Effector memory CD8-positive, alpha-beta T cell (primary cell): ENCODE measurements at regions not wholly inside any gene's neighbourhood (a gene's known extent, or its start where the extent isn't known, plus 50 kb on each side); places are given as distances from the start of the nearest gene placed in this dataset.
A peak's percentile ranks its signal among the peaks of the same experiment; 100 is the strongest.

Experiments used
- ATAC-seq: fragments of 150-1000 bp; cut with Tn5 transposase; replicated peaks from 2 replicates; pipeline ENCODE4 v1.10.0; 2021; ENCODE audit warnings: mild to moderate bottlenecking, moderate library complexity
- DNase-seq, 3 experiments: peaks; one replicate each; pipeline ENCODE4 v3.0.0; 2021
- H3K27ac Mint-ChIP-seq, 2 donors: one replicate each; pipeline ENCODE4 v1.8.0; 2022; ENCODE audit warnings: mild to moderate bottlenecking in 2 of 2, mixed read lengths in 2 of 2, moderate library complexity in 2 of 2
- H3K27me3 Mint-ChIP-seq, 2 donors: one replicate each; pipeline ENCODE4 v1.8.0; 2022; ENCODE audit warnings: mixed read lengths in 2 of 2
- H3K36me3 Mint-ChIP-seq: one replicate; pipeline ENCODE4 v1.8.0; 2022; ENCODE audit warnings: mild to moderate bottlenecking, moderate library complexity, mixed read lengths; ENCODE audit not compliant: insufficient read depth
- H3K4me1 Mint-ChIP-seq, 2 donors: one replicate each; pipeline ENCODE4 v1.8.0; 2022; ENCODE audit warnings: low read depth in 2 of 2, mixed read lengths in 2 of 2
- H3K4me3 Mint-ChIP-seq, 2 donors: one replicate each; pipeline ENCODE4 v1.8.0; 2022; ENCODE audit warnings: mild to moderate bottlenecking in 2 of 2, mixed read lengths in 2 of 2, moderate library complexity in 2 of 2
- H3K9me3 Mint-ChIP-seq, 2 donors: one replicate each; pipeline ENCODE4 v1.8.0; 2022; ENCODE audit warnings: mixed read lengths in 2 of 2

- no peak overlapping the region for H3K27ac Mint-ChIP-seq
- H3K4me1 Mint-ChIP-seq, result peaks cover 0 to 2% of the 10 kb centered on the region in 2 donors
- no peaks in the 10 kb centered on the region for H3K9me3 Mint-ChIP-seq
- H3K36me3 Mint-ChIP-seq, result no peaks in the 10 kb centered on the region
- ATAC-seq, result no peak
- no peak for DNase-seq
- no peak overlapping the region for H3K4me3 Mint-ChIP-seq
- peaks cover 55 to 56% of the 10 kb centered on the region in 2 donors for H3K27me3 Mint-ChIP-seq
Measured at GRCh38 chr2:239682518-239682917, 281.7 kb upstream of the HDAC4 start.

- Mint-ChIP-seq H3K4me3 (no peak overlapping the region), H3K27me3 (peaks cover 41 to 44% of the 10 kb centered on the region in 2 donors), H3K9me3 (no peaks in the 10 kb centered on the region), H3K4me1 (peaks cover 0 to 2% of the 10 kb centered on the region in 2 donors), H3K36me3 (peaks cover 4% of the 10 kb centered on the region), H3K27ac (no peak overlapping the region)
- ATAC-seq, result no peak
- no peak for DNase-seq
Measured at GRCh38 chr2:239679755-239680154, 278.9 kb upstream of the HDAC4 start.

GRCh38 chr2:239678666-239679296 is 278.0 kb upstream of the HDAC4 start:
- no peaks in the 10 kb centered on the region for H3K9me3 Mint-ChIP-seq
- DNase-seq (no peak), ATAC-seq (no peak)
- H3K4me3 Mint-ChIP-seq, result no peak overlapping the region
- peaks cover 3 to 5% of the 10 kb centered on the region in 2 donors for H3K4me1 Mint-ChIP-seq
- peaks cover 4% of the 10 kb centered on the region for H3K36me3 Mint-ChIP-seq
- peaks cover 33 to 35% of the 10 kb centered on the region in 2 donors for H3K27me3 Mint-ChIP-seq
- H3K27ac Mint-ChIP-seq, result no peak overlapping the region

GRCh38 chr2:239678186-239678490 is 277.3 kb upstream of the HDAC4 start:
- no peak for DNase-seq
- Mint-ChIP-seq H3K9me3 (no peaks in the 10 kb centered on the region), H3K27ac (peak overlapping the region in 1 of 2 donors; percentile 80), H3K36me3 (peaks cover 4% of the 10 kb centered on the region), H3K27me3 (peaks cover 28 to 30% of the 10 kb centered on the region in 2 donors), H3K4me3 (no peak overlapping the region), H3K4me1 (peaks cover 3 to 5% of the 10 kb centered on the region in 2 donors)
- ATAC-seq, result no peak

- ATAC-seq (no peak), DNase-seq (no peak)
- Mint-ChIP-seq H3K9me3 (no peaks in the 10 kb centered on the region), H3K4me3 (no peak overlapping the region), H3K27me3 (peaks cover 23 to 25% of the 10 kb centered on the region in 2 donors), H3K36me3 (peaks cover 4% of the 10 kb centered on the region), H3K4me1 (peaks cover 3 to 5% of the 10 kb centered on the region in 2 donors), H3K27ac (peak overlapping the region in 1 of 2 donors; percentile 80)
Measured at GRCh38 chr2:239677453-239678185, 276.8 kb upstream of the HDAC4 start.

- H3K4me1 Mint-ChIP-seq, result peaks cover 3 to 5% of the 10 kb centered on the region in 2 donors
- ATAC-seq (no peak), DNase-seq (no peak)
- H3K4me3 Mint-ChIP-seq, result no peak overlapping the region
- H3K27ac Mint-ChIP-seq, result no peak overlapping the region
- peaks cover 4% of the 10 kb centered on the region for H3K36me3 Mint-ChIP-seq
- no peaks in the 10 kb centered on the region for H3K9me3 Mint-ChIP-seq
- peaks cover 18 to 19% of the 10 kb centered on the region in 2 donors for H3K27me3 Mint-ChIP-seq
Measured at GRCh38 chr2:239676716-239677452, 276.1 kb upstream of the HDAC4 start.

GRCh38 chr2:239675826-239676715 is 275.3 kb upstream of the HDAC4 start:
- Mint-ChIP-seq H3K36me3 (peaks cover 7% of the 10 kb centered on the region), H3K9me3 (no peaks in the 10 kb centered on the region), H3K27ac (no peak overlapping the region), H3K4me1 (peaks cover 3 to 5% of the 10 kb centered on the region in 2 donors), H3K4me3 (no peak overlapping the region), H3K27me3 (peaks cover 10 to 19% of the 10 kb centered on the region in 2 donors)
- ATAC-seq (no peak), DNase-seq (no peak)

GRCh38 chr2:239674981-239675825 is 274.4 kb upstream of the HDAC4 start:
- Mint-ChIP-seq H3K9me3 (no peaks in the 10 kb centered on the region), H3K36me3 (peaks cover 7% of the 10 kb centered on the region), H3K27me3 (peaks cover 6 to 19% of the 10 kb centered on the region in 2 donors), H3K4me1 (peaks cover 3 to 5% of the 10 kb centered on the region in 2 donors), H3K27ac (peak overlapping the region in 1 of 2 donors; percentile 30), H3K4me3 (no peak overlapping the region)
- ATAC-seq, result no peak
- no peak for DNase-seq

- Mint-ChIP-seq H3K4me3 (no peak overlapping the region), H3K27me3 (peaks cover 5 to 17% of the 10 kb centered on the region in 2 donors), H3K27ac (peak overlapping the region; percentile 30 to 51), H3K36me3 (peaks cover 7% of the 10 kb centered on the region), H3K4me1 (peaks cover 3 to 5% of the 10 kb centered on the region in 2 donors), H3K9me3 (no peaks in the 10 kb centered on the region)
- DNase-seq, result no peak
- no peak for ATAC-seq
Measured at GRCh38 chr2:239674101-239674980, 273.5 kb upstream of the HDAC4 start.

GRCh38 chr2:239673641-239674040 is 272.8 kb upstream of the HDAC4 start:
- no peak overlapping the region for H3K27ac Mint-ChIP-seq
- peaks cover 7% of the 10 kb centered on the region for H3K36me3 Mint-ChIP-seq
- H3K4me3 Mint-ChIP-seq, result no peak overlapping the region
- peaks cover 0 to 10% of the 10 kb centered on the region in 2 donors for H3K27me3 Mint-ChIP-seq
- no peaks in the 10 kb centered on the region for H3K9me3 Mint-ChIP-seq
- ATAC-seq (no peak), DNase-seq (no peak)
- peaks cover 3 to 5% of the 10 kb centered on the region in 2 donors for H3K4me1 Mint-ChIP-seq

GRCh38 chr2:239671916-239672849 is 271.4 kb upstream of the HDAC4 start:
- Mint-ChIP-seq H3K27me3 (no peaks in the 10 kb centered on the region), H3K27ac (peak overlapping the region; percentile 19 to 32), H3K9me3 (no peaks in the 10 kb centered on the region), H3K4me3 (no peak overlapping the region), H3K36me3 (peaks cover 7% of the 10 kb centered on the region), H3K4me1 (peaks cover 3 to 5% of the 10 kb centered on the region in 2 donors)
- ATAC-seq, result no peak
- no peak for DNase-seq
